GM21381 (cell line): ENCODE measurements at regions not wholly inside any gene's neighbourhood (a gene's known extent, or its start where the extent isn't known, plus 50 kb on each side); places are given as distances from the start of the nearest gene placed in this dataset.

Experiments
- ATAC-seq: cut with Tn5 transposase; IDR thresholded peaks from one replicate; pipeline ENCODE4 v1.9.1; 2021; ENCODE audit warnings: mild to moderate bottlenecking, moderate library complexity; ENCODE audit not compliant: unreplicated experiment

- no peak for ATAC-seq
Measured at GRCh38 chr13:63351533-63351932, 1935.9 kb upstream of the PCDH20 start.

- no peak for ATAC-seq
Measured at GRCh38 chr13:63351081-63351480, 1935.4 kb upstream of the PCDH20 start.

- no peak for ATAC-seq
Measured at GRCh38 chr13:63345835-63346234, 1930.2 kb upstream of the PCDH20 start.

GRCh38 chr13:63344711-63345110, 1929.1 kb upstream of the PCDH20 start:
- no peak for ATAC-seq

- no peak for ATAC-seq
Measured at GRCh38 chr13:63337921-63338320, 1922.3 kb upstream of the PCDH20 start.

GRCh38 chr13:63337041-63337440, 1921.4 kb upstream of the PCDH20 start:
- ATAC-seq: no peak

- no peak for ATAC-seq
Measured at GRCh38 chr13:63336549-63336948, 1920.9 kb upstream of the PCDH20 start.

- ATAC-seq: no peak
Measured at GRCh38 chr13:63327584-63327983, 1911.9 kb upstream of the PCDH20 start.

- no peak for ATAC-seq
Measured at GRCh38 chr13:63323441-63323840, 1907.8 kb upstream of the PCDH20 start.

- ATAC-seq: no peak
Measured at GRCh38 chr13:63311587-63311986, 1895.9 kb upstream of the PCDH20 start.

- ATAC-seq: no peak
Measured at GRCh38 chr13:63308549-63309165, 1893.0 kb upstream of the PCDH20 start.

GRCh38 chr13:63307228-63307627, 1891.6 kb upstream of the PCDH20 start:
- no peak for ATAC-seq

GRCh38 chr13:63305641-63306133, 1890.0 kb upstream of the PCDH20 start:
- no peak for ATAC-seq

- ATAC-seq: no peak
Measured at GRCh38 chr13:63304497-63304896, 1888.8 kb upstream of the PCDH20 start.

- no peak for ATAC-seq
Measured at GRCh38 chr13:63299866-63300394, 1884.3 kb upstream of the PCDH20 start.

- no peak for ATAC-seq
Measured at GRCh38 chr13:63297163-63297562, 1881.5 kb upstream of the PCDH20 start.

GRCh38 chr13:63291701-63292100, 1876.1 kb upstream of the PCDH20 start:
- no peak for ATAC-seq

- no peak for ATAC-seq
Measured at GRCh38 chr13:63288576-63288975, 1872.9 kb upstream of the PCDH20 start.

GRCh38 chr13:63287926-63288325, 1872.3 kb upstream of the PCDH20 start:
- ATAC-seq: no peak

- ATAC-seq: no peak
Measured at GRCh38 chr13:63285426-63285825, 1869.8 kb upstream of the PCDH20 start.

GRCh38 chr13:63279136-63279535, 1863.5 kb upstream of the PCDH20 start:
- ATAC-seq: no peak

- ATAC-seq: no peak
Measured at GRCh38 chr13:63274772-63275171, 1859.1 kb upstream of the PCDH20 start.
